Keratinocyte (primary cell): ENCODE measurements at regions not wholly inside any gene's neighbourhood (a gene's known extent, or its start where the extent isn't known, plus 50 kb on each side); places are given as distances from the start of the nearest gene placed in this dataset.

ENCODE experiments used
- EZH2 ChIP-seq: IDR thresholded peaks from one replicate; pipeline ENCODE4 v1.6.1; 2012; ENCODE audit warnings: inconsistent platforms, mild to moderate bottlenecking, low read length, moderate library complexity
- TF ChIP-seq, protein P1 (sequence below), 3 experiments: IDR thresholded peaks in 1 of 3; conservative IDR thresholded peaks in 1 of 3; optimal IDR thresholded peaks in 1 of 3; 2 replicates in 2 of 3; 3 replicates in 1 of 3; pipeline versions ENCODE3 to v1.5.1; 2011; ENCODE audit warnings: low read length in 3 of 3, mild to moderate bottlenecking in 3 of 3, moderate library complexity in 2 of 3, control low read depth in 1 of 3, inconsistent platforms in 1 of 3; ENCODE audit not compliant: insufficient read depth in 2 of 3; ENCODE audit errors: extremely low read depth in 1 of 3

DNA sequence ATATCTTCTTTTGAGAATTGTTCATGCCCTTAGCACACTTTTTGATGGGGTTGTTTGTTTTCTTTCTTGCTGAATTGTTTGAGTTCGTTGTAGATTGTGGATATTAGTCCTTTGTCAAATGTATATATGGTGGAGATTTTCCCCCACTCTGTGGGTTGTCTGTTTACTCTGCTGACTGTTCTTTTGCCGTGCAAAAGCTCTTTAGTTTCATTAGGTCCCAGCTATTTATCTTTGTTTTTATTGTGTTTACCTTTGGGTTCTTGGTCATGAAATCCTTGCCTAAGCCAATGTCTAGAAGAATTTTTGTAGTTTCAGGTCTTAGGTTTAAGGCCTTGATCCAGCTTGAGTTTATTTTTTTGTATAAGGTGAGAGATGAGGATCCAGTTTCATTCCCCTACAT, 1372.6 kb upstream of the TENM3 start:
- TF ChIP-seq, protein P1, sequence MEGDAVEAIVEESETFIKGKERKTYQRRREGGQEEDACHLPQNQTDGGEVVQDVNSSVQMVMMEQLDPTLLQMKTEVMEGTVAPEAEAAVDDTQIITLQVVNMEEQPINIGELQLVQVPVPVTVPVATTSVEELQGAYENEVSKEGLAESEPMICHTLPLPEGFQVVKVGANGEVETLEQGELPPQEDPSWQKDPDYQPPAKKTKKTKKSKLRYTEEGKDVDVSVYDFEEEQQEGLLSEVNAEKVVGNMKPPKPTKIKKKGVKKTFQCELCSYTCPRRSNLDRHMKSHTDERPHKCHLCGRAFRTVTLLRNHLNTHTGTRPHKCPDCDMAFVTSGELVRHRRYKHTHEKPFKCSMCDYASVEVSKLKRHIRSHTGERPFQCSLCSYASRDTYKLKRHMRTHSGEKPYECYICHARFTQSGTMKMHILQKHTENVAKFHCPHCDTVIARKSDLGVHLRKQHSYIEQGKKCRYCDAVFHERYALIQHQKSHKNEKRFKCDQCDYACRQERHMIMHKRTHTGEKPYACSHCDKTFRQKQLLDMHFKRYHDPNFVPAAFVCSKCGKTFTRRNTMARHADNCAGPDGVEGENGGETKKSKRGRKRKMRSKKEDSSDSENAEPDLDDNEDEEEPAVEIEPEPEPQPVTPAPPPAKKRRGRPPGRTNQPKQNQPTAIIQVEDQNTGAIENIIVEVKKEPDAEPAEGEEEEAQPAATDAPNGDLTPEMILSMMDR (optimal IDR thresholded peaks at IDR 0.05 in 1 of 3, IDR thresholded peaks at IDR 0.05 in 1 of 3, conservative IDR thresholded peaks at IDR 0.05 in 1 of 3; ENCODE audit: extremely low read depth in 1 of 3, insufficient read depth in 2 of 3, low read length in 3 of 3), result no peak
- no peak for TF ChIP-seq EZH2
